Lung (tissue), 11 donors: ENCODE measurements at regions not wholly inside any gene's neighbourhood (a gene's known extent, or its start where the extent isn't known, plus 50 kb on each side); places are given as distances from the start of the nearest gene placed in this dataset.

Source experiments
- ATAC-seq: fragments of 200-7000 bp; cut with Tn5 transposase; one replicate; pipeline ENCODE4 v1.9.1; 2020; ENCODE audit warnings: moderate number of reproducible peaks; ENCODE audit not compliant: insufficient read depth, low FRiP score
- DNase-seq, 3 donors: peaks; one replicate each; pipeline ENCODE4 v3.0.0-alpha.2; 2013 to 2017
- H3K27ac ChIP-seq, 2 donors: one replicate each; pipeline ENCODE4 v1.5.1; 2013; ENCODE audit warnings: mild to moderate bottlenecking in 2 of 2, moderate library complexity in 2 of 2, control low read depth in 1 of 2, inconsistent platforms in 1 of 2, low read depth in 1 of 2, low read length in 1 of 2
- H3K27me3 ChIP-seq, 3 donors: one replicate each; pipeline ENCODE4 v1.5.1; 2013; ENCODE audit warnings: low read length in 2 of 3; ENCODE audit not compliant: control insufficient read depth in 3 of 3, insufficient read depth in 3 of 3
- H3K36me3 ChIP-seq, 4 donors: one replicate each; pipeline ENCODE4 v1.5.1; 2013; ENCODE audit warnings: low read length in 4 of 4, mild to moderate bottlenecking in 1 of 4, moderate library complexity in 1 of 4; ENCODE audit not compliant: control insufficient read depth in 4 of 4, insufficient read depth in 4 of 4
- H3K4me1 ChIP-seq, 5 donors: one replicate each; pipeline ENCODE4 v1.5.1; 2013; ENCODE audit warnings: low read length in 5 of 5, mild to moderate bottlenecking in 2 of 5, moderate library complexity in 1 of 5; ENCODE audit not compliant: control insufficient read depth in 5 of 5, insufficient read depth in 5 of 5
- H3K4me3 ChIP-seq: one replicate; pipeline ENCODE4 v1.5.1; 2013; ENCODE audit warnings: mild to moderate bottlenecking, control low read depth, moderate library complexity
- H3K9ac ChIP-seq, 2 donors: one replicate each; pipeline ENCODE4 v1.5.1; 2013; ENCODE audit warnings: low read length in 2 of 2, control low read depth in 1 of 2; ENCODE audit not compliant: insufficient read depth in 1 of 2
- H3K9me3 ChIP-seq, 4 donors: one replicate each; pipeline ENCODE4 v1.5.1; 2013; ENCODE audit warnings: low read length in 3 of 4, mild to moderate bottlenecking in 1 of 4, moderate library complexity in 1 of 4; ENCODE audit not compliant: control insufficient read depth in 4 of 4, insufficient read depth in 3 of 4
- CTCF ChIP-seq: IDR thresholded peaks from 2 replicates; pipeline ENCODE4 v1.5.1; 2012; ENCODE audit warnings: mild to moderate bottlenecking; ENCODE audit errors: control extremely low read depth, extremely low read depth
- WGBS, 2 donors: extraction: QIAGEN DNeasy Blood & Tissue Kit; methylation state at CpG; one replicate each; pipeline ENCODE4 v1.1.7; 2013; 5-methylcytosine and 5-hydroxymethylcytosine counted together
- donor health status: control.
- donor health status: control.
- donor health status: Bipolar disorder and iron deficiency.
- donor health status: healthy.
- donor health status: DM: yes; HTN: yes; CAD: no.

GRCh38 chr1:218763538-218763937, 410.1 kb upstream of the LYPLAL1 start:
- no peak for TF ChIP-seq CTCF
- Histone ChIP-seq H3K27ac (no peak overlapping the region), H3K36me3 (no peaks in the 10 kb centered on the region)

DNA sequence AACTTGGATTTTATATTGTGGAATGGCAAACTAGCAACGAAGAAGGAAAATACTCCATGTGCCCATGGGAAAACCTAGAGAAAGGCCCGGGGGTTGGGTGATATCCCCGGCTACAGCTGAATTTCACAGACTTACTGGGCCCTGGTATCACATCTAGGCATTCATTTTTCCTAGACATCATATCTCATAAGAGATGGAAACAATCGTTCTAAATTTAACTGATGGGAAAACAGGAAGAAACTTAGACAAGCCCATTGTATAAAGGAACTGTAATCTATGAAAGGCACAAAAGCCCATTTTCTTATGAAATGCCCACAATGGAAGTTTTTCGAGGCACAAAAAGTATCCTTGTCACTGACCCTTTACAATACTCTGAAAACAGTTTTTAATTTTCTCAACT, 407.9 kb upstream of the LYPLAL1 start:
- Histone ChIP-seq H3K27me3 (no peaks in the 10 kb centered on the region), H3K36me3 (no peaks in the 10 kb centered on the region), H3K9ac (no peak overlapping the region), H3K4me1 (peaks cover 0 to 9% (median 0%) of the 10 kb centered on the region in 5 donors), H3K4me3 (no peak overlapping the region), H3K9me3 (no peaks in the 10 kb centered on the region), H3K27ac (no peak overlapping the region)
- DNase-seq (no peak), ATAC-seq (no peak)
- TF ChIP-seq CTCF: no peak
- WGBS, 2 donors: 23 to 51% methylated on average over 5 of the region's 5 CpGs

More at GRCh38 chr1:218763538-218763937, 410.1 kb upstream of the LYPLAL1 start:
- Histone ChIP-seq H3K27me3 (no peaks in the 10 kb centered on the region), H3K9me3 (no peaks in the 10 kb centered on the region), H3K9ac (no peak overlapping the region), H3K4me3 (no peak overlapping the region), H3K4me1 (peaks cover 0 to 9% (median 0%) of the 10 kb centered on the region in 5 donors)
- ATAC-seq (no peak), DNase-seq (no peak)
- 78 to 88% methylated on average over 2 of the region's 2 CpGs for WGBS, 2 donors

- Histone ChIP-seq H3K27ac (no peak overlapping the region), H3K4me1 (peaks cover 0 to 47% (median 17%) of the 10 kb centered on the region in 5 donors), H3K36me3 (no peaks in the 10 kb centered on the region), H3K9ac (no peak overlapping the region), H3K4me3 (no peak overlapping the region), H3K27me3 (no peaks in the 10 kb centered on the region), H3K9me3 (no peaks in the 10 kb centered on the region)
- DNase-seq: no peak
- WGBS, 2 donors: 92 to 94% methylated on average over 3 of the region's 3 CpGs
- no peak for ATAC-seq
- no peak for TF ChIP-seq CTCF
Observed at GRCh38 chr1:218771931-218772330, 401.7 kb upstream of the LYPLAL1 start.

- Histone ChIP-seq H3K9ac (no peak overlapping the region), H3K4me1 (peaks cover 0 to 47% (median 17%) of the 10 kb centered on the region in 5 donors), H3K27me3 (no peaks in the 10 kb centered on the region), H3K36me3 (no peaks in the 10 kb centered on the region), H3K27ac (no peak overlapping the region), H3K9me3 (no peaks in the 10 kb centered on the region), H3K4me3 (no peak overlapping the region)
- ATAC-seq (no peak), DNase-seq (peak in 2 of 3 donors; percentile 45 to 58)
- no peak for TF ChIP-seq CTCF
- WGBS, 2 donors: 79 to 82% methylated on average over 6 of the region's 6 CpGs
Observed at GRCh38 chr1:218772575-218772974, 401.1 kb upstream of the LYPLAL1 start.
